Body of pancreas (tissue), 4 donors: ENCODE measurements at regions not wholly inside any gene's neighbourhood (a gene's known extent, or its start where the extent isn't known, plus 50 kb on each side); places are given as distances from the start of the nearest gene placed in this dataset.

Experiments
- POLR2A ChIP-seq, 3 donors: fragments of 450-650 bp; IDR thresholded peaks; one replicate each; pipeline ENCODE4 v1.6.1; 2016; ENCODE audit warnings: antibody characterized with exemption in 3 of 3, mild to moderate bottlenecking in 2 of 3
- TF ChIP-seq, protein P1 (sequence below), 7 experiments: fragments of 450-650 bp in 4 of 7; fragments of 200-600 bp in 3 of 7; sonication (generic) in 3 of 7; IDR thresholded peaks; one replicate each; pipeline ENCODE4 v1.5.1; 2016 to 2019; ENCODE audit warnings: antibody characterized with exemption in 7 of 7

- TF ChIP-seq, protein P1, sequence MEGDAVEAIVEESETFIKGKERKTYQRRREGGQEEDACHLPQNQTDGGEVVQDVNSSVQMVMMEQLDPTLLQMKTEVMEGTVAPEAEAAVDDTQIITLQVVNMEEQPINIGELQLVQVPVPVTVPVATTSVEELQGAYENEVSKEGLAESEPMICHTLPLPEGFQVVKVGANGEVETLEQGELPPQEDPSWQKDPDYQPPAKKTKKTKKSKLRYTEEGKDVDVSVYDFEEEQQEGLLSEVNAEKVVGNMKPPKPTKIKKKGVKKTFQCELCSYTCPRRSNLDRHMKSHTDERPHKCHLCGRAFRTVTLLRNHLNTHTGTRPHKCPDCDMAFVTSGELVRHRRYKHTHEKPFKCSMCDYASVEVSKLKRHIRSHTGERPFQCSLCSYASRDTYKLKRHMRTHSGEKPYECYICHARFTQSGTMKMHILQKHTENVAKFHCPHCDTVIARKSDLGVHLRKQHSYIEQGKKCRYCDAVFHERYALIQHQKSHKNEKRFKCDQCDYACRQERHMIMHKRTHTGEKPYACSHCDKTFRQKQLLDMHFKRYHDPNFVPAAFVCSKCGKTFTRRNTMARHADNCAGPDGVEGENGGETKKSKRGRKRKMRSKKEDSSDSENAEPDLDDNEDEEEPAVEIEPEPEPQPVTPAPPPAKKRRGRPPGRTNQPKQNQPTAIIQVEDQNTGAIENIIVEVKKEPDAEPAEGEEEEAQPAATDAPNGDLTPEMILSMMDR (IDR thresholded peaks at IDR 0.05) = no peak
- no peak for TF ChIP-seq POLR2A (IDR thresholded peaks at IDR 0.05)
These were observed 145.7 kb upstream of the CHST15 start for GRCh38 chr10:124239134-124239533.
